Activated CD4-positive, alpha-beta T cell treated with anti-CD3 and anti-CD28 coated beads for 24 hours (primary cell): ENCODE measurements at regions not wholly inside any gene's neighbourhood (a gene's known extent, or its start where the extent isn't known, plus 50 kb on each side); places are given as distances from the start of the nearest gene placed in this dataset.

Experiments
- DNase-seq, 2 donors: peaks; one replicate each; pipeline ENCODE4 v3.0.0-alpha.2; 2020; ENCODE audit warnings: low read depth in 2 of 2

- DNase-seq, result no peak
Observed at GRCh38 chr6:21426841-21427490, 166.6 kb upstream of the SOX4 start.

DNA sequence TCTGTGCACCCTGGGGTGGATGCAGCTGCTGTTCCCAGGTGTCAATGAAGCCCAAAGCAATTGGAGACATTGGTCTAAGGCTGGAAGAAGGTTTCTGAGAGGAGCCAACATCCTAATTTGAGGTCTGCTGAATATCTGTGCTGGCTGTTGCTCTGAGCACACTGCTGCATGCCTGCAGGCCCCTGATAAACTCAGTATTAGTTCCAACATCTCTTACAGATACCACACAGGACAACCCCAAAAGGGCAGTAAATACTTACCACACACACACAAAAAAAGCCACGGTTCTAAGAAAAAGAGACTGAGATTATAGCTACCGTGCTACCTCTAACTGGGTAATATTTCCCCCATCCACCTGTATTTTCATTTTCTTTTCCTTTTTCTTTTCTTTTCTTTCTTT lies 164.3 kb upstream of the SOX4 start:
- no peak for DNase-seq

GRCh38 chr6:21431526-21431925 lies 162.0 kb upstream of the SOX4 start:
- no peak for DNase-seq

GRCh38 chr6:21436625-21437024 lies 156.9 kb upstream of the SOX4 start:
- no peak for DNase-seq

GRCh38 chr6:21437581-21437980 lies 156.0 kb upstream of the SOX4 start:
- no peak for DNase-seq

GRCh38 chr6:21438237-21438985 lies 155.1 kb upstream of the SOX4 start:
- peak in 1 of 2 donors; percentile 28 for DNase-seq

DNA sequence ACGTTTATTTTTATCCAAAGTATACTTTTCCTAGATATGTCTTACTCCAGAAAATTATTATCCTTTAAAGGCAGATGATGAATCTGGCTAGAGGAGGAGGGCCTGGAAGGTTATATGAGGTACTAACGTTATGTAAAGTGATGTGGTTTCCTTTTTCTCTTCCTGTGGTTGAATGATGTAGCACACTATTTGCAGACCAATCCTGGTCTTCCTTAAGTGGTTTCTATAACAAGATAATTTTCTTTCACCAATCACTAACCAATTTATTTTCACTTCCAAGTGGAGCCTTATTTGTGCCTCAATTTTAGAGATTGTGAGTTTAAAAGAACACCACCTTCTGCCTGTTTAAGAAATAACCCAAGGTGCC lies 154.6 kb upstream of the SOX4 start:
- no peak for DNase-seq

DNA sequence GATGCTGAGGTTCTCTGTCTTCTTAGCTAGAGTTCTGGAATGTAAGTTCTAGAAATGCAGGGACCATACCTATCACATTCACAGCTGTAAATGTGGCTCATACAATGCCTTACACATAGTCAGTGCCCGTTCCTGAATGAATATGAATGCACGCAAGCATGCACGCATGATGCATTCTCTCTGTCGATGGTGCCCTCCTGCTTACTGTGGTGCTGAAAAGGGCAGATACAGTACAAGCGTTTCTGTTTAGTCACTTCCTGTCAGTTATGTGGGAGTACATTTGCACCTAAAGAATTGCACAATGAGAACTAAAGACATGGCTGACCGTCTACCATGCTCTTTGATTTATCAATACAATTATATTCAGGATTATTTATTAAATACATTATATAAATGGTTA lies 152.2 kb upstream of the SOX4 start:
- no peak for DNase-seq

- no peak for DNase-seq
Observed at GRCh38 chr6:21442874-21443273, 150.7 kb upstream of the SOX4 start.

DNA sequence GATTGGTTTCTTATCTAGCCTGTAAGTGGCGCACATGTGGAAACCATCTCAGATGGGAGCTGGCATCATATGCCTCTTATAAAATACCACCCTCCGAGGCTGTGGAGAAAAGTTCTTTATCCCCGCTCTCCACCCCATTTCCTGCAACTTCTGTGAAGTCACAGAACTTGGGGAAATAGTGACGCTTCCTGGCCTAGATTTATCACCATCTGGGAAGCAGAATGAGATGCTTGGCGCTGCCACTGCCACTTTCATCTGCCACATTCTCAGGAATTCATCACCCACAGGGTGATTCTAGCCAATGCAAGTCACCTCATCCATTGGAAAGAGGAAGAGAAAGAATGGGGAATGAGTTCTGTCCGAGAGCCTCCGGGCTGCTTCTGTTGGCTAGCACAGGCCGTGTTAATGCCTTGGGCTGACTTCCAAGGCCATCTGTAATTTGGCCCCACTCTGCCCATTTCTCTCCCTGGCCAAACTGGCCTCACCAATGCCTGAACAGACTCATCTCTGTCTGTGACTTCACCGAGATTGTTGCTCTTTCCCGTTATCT lies 148.8 kb upstream of the SOX4 start:
- no peak for DNase-seq

GRCh38 chr6:21447987-21448386 lies 145.6 kb upstream of the SOX4 start:
- DNase-seq, result no peak

DNA sequence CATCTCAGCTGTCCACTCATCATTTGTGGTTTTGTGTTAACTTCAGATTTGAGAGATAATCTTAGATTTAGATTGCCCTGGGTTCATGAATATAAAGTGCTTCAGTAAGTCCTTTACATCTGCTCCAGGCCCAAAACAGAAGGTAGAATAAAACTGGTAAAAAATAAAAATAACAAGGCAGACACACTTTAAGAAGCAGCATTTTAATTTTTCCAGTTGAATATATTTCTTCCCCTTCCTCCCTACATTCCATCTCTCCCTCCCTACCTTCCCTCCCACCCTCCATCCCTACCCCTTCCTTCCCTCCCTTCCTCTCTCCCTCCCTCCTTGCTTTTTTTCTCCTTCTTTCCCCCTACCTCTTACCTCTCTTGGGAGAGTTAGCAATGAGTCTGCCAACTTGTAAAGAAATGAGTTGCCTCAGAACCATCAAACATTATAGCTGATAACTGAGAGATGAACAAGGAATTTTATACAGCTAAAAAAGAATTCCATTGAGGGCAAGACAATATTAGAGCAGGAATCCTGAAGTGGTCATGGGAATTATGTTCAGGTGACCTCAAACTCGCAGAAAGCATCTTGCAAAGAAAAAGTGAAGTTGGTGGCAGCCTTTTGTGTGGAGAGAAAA lies 145.0 kb upstream of the SOX4 start:
- DNase-seq, result no peak

DNA sequence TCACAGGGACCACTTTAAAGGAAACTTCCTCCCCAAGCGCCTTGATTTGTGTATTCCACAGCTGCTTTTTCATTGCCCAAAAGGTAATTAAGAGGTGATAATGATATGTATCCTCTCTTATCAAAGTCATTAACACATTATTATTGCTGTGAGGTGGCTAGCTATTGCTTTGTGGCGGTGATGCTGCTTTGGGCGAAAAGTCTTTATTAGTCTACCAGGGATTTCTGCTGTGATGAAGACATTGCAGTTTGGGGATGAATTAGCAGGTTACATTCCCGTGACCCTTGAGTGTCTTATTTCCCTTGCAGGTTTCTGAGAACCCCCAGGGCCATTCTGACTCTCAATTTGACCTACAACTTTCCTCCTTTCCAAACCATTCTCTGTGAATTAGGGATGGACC lies 143.4 kb upstream of the SOX4 start:
- DNase-seq, result no peak

DNA sequence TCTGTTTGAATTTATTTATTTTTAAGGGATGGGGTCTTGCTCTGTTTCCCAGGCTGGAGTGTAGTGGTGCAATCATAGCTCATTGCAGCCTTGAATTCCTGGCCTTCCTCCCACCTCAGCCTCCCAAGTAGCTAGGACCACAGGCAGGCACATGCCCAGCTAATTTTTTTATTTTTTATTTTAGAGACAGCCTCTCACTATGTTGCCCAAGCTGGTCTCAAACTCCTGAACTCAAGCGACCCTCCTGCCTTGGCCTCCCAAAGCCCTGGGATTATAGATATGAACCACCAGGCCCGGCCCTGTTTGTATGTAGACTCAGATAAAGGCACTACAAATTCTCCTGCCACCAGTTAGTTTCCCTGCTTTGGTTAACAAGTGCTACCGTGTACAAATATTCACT lies 142.9 kb upstream of the SOX4 start:
- DNase-seq, result no peak

DNA sequence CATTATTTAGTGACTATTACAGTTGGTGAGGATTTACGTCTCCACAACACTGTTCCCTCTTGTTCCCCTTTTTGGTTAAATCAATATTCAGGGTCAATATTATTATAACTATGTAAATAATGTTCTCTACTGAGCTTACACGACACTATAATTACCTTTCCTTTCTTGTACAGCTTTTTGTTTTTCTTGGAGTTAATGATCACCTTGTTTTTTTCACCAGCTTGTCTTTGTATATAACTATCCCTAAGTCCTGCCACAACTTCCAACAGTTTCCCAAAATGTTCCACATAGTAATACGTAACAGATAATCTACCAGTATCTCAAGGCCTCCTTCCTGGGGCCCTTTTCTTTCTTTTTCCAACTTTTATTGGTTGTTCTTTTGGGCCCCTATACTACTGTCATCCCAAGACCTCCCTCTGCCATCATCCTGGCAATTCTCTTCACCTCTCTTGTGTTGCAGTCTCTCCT lies 142.0 kb upstream of the SOX4 start:
- DNase-seq, result no peak

- no peak for DNase-seq
Observed at GRCh38 chr6:21454262-21454661, 139.3 kb upstream of the SOX4 start.

GRCh38 chr6:21455071-21455470 lies 138.5 kb upstream of the SOX4 start:
- DNase-seq, result no peak

DNA sequence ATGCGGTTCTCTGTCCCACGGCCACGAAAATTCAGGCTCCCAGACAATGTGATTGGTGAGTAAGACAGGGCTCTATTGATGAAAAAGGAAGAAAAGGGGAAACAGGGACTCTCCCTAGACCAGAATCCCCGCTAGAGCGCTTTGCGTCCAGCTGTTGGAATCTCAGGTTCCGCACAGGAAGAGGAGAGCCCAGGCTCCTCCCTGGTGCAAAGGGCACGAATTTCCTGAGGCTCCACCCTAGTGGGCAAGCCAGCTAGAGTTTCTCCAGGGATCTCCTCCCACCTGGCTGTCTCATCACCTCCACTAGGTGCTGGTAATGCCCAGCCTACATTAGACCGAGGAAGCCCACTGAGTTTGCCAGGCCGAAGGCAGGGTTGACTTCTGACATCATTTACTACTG lies 135.9 kb upstream of the SOX4 start:
- no peak for DNase-seq

DNA sequence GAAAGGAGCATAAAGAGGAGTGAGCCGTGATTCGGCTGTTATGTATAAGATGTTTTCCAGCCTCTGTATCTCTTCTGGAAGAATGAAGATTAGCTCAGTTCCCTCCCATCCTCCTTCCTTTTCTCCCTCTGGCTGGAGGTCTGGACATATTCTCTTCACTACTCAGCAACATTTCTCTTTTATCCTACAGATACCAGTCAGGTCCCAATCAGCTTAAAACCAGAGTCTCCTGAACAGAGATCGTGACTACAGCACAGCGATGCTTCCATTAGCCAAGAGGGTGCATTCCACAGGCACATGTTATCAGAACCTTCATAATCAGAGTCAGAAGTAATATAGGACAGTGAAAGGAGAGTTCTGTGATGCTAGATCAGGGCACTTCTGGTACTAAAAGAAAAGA lies 133.9 kb upstream of the SOX4 start:
- DNase-seq, result no peak

- no peak for DNase-seq
Observed at GRCh38 chr6:21461844-21462518, 131.6 kb upstream of the SOX4 start.

GRCh38 chr6:21462519-21462852 lies 131.1 kb upstream of the SOX4 start:
- DNase-seq, result no peak

DNA sequence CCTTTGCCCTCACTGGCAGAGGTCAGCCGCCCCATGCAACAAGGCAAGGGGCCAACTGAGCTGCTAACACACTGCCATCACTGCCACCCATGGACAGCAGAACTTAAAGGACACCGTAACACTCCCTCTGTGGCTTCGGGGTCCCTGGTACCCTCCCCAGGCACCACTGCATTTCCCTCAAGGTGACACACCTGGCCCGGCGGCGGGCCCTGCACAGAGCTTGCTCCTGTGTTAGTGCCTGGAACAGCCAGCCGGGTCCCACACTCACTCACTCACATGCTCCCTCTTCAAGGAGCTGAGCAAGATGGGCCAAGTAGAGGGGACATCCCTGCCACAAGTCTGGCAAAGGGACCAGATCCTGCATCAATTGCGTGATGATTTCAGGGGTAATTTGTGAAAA lies 126.5 kb upstream of the SOX4 start:
- DNase-seq, result no peak
